ENCODE measurements at regions not wholly inside any gene's neighbourhood (a gene's known extent, or its start where the extent isn't known, plus 50 kb on each side); places are given as distances from the start of the nearest gene placed in this dataset.

DNA sequence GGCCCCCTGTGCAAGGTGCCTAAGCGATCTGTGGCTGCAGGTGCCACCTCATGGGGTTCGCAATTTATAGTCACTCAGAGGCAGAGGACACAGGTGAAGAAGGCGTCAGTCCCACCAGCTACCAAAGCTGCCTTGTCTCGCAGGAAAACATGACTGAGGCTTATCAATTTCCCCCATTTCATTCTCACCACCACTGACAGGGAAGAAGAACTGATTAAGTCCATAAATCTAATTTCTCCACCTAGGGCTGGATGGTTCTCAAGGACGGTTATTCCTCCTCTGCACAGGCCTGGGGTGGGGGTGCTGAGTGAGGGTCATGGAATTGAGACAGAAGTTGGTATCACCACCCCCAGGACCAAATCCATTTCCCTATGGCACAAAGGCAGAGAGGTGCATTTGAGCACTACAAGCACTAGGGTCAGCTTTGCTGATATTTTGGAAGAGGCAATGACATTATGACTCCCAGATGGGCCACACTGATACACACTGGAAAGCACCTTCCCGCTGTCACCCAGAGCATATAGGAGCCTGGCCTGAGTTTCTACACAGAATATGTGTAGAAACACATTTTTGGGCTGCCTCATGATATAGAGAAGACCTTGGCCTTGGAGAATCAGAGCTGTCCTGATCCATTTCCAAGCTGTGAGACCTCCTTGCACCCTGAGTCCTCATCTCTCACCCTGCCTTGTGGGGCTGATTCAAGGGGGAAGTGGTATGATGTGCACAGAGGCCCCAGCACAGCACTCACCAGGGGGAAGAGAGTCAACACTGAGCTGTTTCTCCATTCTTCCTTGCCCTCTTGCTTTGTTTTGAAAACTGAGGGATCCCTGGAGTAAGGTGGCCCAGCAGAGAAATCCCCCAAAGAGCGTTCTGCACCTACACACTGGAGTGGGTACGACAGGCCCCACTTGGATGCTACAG is 59.4 kb downstream of the PITPNM2 start:
- Histone ChIP-seq H3K9me3 (replicated peaks; ENCODE audit: control insufficient read depth, insufficient read depth, low read length) (no peaks in the 10 kb centered on the region), H3K9ac (replicated peaks; ENCODE audit: extremely low read depth, insufficient read depth, low read length) (no peak overlapping the region), H3K27ac (ENCODE audit: insufficient read depth, low read depth, low read length) (no peak overlapping the region), H4K20me1 (replicated peaks; ENCODE audit: control insufficient read depth, extremely low read depth, insufficient read depth, low read length) (no peaks in the 10 kb centered on the region), H3K27me3 (ENCODE audit: control insufficient read depth in 2 of 2, insufficient read depth in 2 of 2, low read length in 2 of 2) (no peaks in the 10 kb centered on the region), H3K79me2 (ENCODE audit: control insufficient read depth, insufficient read depth, low read length) (no peaks in the 10 kb centered on the region), H2AFZ (ENCODE audit: low read depth, low read length) (no peak overlapping the region), H3K4me1 (ENCODE audit: control insufficient read depth, extremely low read depth, insufficient read depth, low read length) (peaks cover 27% of the 10 kb centered on the region), H3K36me3 (ENCODE audit: control insufficient read depth in 2 of 2, extremely low read depth in 1 of 2, insufficient read depth in 2 of 2, low read length in 2 of 2) (no peaks in the 10 kb centered on the region), H3K4me3 (replicated peaks in 1 of 3; ENCODE audit: insufficient read depth in 1 of 3, low read depth in 1 of 3, low read length in 3 of 3) (no peak overlapping the region), H3K4me2 (ENCODE audit: insufficient read depth, low read length) (no peak overlapping the region), H3K9me1 (replicated peaks; ENCODE audit: control insufficient read depth, extremely low read depth, insufficient read depth, low read length) (no peaks in the 10 kb centered on the region)
- intact Hi-C loops (cut with micrococcal nuclease) = no loop called here
- TF ChIP-seq EZH2 (IDR thresholded peaks at IDR 0.05; ENCODE audit: borderline replicate concordance, low read depth, low read length, severe bottlenecking) (no peak), FOS (IDR thresholded peaks at IDR 0.05; ENCODE audit: borderline replicate concordance, insufficient read depth, low read length) (no peak), MYC (IDR thresholded peaks at IDR 0.05; ENCODE audit: low read depth, low read length) (no peak), POLR2AphosphoS5 (IDR thresholded peaks at IDR 0.05; ENCODE audit: insufficient read depth, low read depth, low read length) (no peak), JUN (IDR thresholded peaks at IDR 0.05; ENCODE audit: borderline replicate concordance, insufficient read depth, insufficient read length, low read depth) (no peak), GATA2 (IDR thresholded peaks at IDR 0.05; ENCODE audit: insufficient read depth, insufficient read length, low read depth, low read length) (no peak), CTCF (IDR thresholded peaks at IDR 0.05; ENCODE audit: extremely low read depth in 1 of 2, insufficient read depth in 1 of 2, low read depth in 1 of 2, low read length in 2 of 2) (no peak)
- TF ChIP-seq, protein P1, sequence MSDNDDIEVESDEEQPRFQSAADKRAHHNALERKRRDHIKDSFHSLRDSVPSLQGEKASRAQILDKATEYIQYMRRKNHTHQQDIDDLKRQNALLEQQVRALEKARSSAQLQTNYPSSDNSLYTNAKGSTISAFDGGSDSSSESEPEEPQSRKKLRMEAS (IDR thresholded peaks at IDR 0.05; ENCODE audit: insufficient read depth, insufficient read length) = no peak
- ChIA-PET CTCF (no interaction called here), POLR2A (no interaction called here)
- no peak for DNase-seq (ENCODE audit: low read depth, low spot score)
- no TSS peak for BruUV-seq (replicated peaks)
- FAIRE-seq = no peak
- dilution Hi-C loops (cut with MboI; ENCODE audit: extremely low pct_ligation_motif_present, low sequenced_read_pairs) = no loop called here

Data from endothelial cell of umbilical vein (primary cell).